Prostate gland (tissue), 2 donors: ENCODE measurements at regions not wholly inside any gene's neighbourhood (a gene's known extent, or its start where the extent isn't known, plus 50 kb on each side); places are given as distances from the start of the nearest gene placed in this dataset.

Source experiments
- POLR2AphosphoS5 ChIP-seq: sonication (generic); formaldehyde crosslinking; IDR thresholded peaks from one replicate; pipeline ENCODE4 v1.6.1; 2017; ENCODE audit warnings: antibody characterized with exemption
- TF ChIP-seq, protein P1 (sequence below), 4 experiments: fragments of 200-600 bp in 2 of 4; fragments of 450-650 bp in 2 of 4; sonication (generic) in 2 of 4; IDR thresholded peaks; 1 replicate in 3 of 4; 2 replicates in 1 of 4; pipeline ENCODE4 v1.5.1; 2016 to 2019; ENCODE audit warnings: antibody characterized with exemption in 4 of 4, mild to moderate bottlenecking in 2 of 4, moderate library complexity in 2 of 4

DNA sequence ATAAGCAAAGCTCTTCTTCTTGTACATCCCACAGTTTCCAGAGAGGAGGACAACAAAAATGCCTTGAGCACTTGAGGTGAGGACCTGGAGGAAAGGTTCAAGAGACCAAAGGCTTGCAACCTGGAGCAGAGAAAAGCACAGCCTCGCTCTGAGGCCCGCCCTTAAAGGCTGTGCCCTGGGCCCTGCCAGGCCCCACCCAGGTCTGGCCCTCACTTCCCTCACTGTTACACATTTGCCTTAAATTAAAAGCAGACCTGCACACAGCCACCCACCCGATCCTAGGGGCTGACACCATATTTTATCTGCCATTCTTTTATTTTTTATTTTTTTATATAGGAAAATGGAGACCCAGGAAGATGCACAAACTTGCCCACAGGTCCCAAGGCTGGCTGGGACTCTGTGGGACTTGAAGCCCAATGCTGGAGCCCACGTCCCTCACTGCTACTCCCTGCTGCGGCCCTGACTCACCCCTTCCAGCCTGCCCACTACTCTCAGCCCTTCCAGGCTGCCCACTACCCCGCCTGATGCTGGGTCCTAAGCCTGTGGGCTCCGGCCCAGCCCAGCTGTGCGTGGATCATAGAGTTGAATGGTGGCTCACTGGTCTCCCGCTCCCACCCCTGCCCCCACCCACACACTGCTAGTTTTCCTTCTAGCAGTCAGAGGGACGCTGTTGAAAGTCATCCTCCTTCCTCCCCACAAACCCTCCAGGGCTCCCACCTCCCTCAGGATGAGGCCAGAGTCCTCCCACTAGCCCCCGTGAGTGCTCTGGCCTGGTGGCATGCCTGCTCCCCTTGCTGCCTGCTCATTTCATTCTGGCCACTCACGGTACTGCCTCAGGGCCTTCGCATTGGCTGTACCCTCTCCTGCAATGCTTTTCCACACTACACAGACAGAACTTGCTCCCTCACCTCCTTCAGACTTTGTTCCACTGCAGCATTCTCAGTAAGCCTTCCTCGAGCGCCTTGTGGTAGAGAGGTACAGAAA is 77.6 kb upstream of the MED9 start:
- TF ChIP-seq, protein P1, sequence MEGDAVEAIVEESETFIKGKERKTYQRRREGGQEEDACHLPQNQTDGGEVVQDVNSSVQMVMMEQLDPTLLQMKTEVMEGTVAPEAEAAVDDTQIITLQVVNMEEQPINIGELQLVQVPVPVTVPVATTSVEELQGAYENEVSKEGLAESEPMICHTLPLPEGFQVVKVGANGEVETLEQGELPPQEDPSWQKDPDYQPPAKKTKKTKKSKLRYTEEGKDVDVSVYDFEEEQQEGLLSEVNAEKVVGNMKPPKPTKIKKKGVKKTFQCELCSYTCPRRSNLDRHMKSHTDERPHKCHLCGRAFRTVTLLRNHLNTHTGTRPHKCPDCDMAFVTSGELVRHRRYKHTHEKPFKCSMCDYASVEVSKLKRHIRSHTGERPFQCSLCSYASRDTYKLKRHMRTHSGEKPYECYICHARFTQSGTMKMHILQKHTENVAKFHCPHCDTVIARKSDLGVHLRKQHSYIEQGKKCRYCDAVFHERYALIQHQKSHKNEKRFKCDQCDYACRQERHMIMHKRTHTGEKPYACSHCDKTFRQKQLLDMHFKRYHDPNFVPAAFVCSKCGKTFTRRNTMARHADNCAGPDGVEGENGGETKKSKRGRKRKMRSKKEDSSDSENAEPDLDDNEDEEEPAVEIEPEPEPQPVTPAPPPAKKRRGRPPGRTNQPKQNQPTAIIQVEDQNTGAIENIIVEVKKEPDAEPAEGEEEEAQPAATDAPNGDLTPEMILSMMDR (IDR thresholded peaks at IDR 0.05) = no peak
- no peak for TF ChIP-seq POLR2AphosphoS5
